GM23248 (cell line): ENCODE measurements at regions not wholly inside any gene's neighbourhood (a gene's known extent, or its start where the extent isn't known, plus 50 kb on each side); places are given as distances from the start of the nearest gene placed in this dataset.

Experiments used
- EZH2 ChIP-seq: fragments of 200-600 bp; sonication (generic); IDR thresholded peaks from 2 replicates; pipeline ENCODE4 v1.6.1; 2018; ENCODE audit warnings: antibody characterized with exemption, mild to moderate bottlenecking; ENCODE audit not compliant: insufficient read depth, poor library complexity, severe bottlenecking
- EZH2phosphoT487 ChIP-seq: fragments of 200-600 bp; sonication (generic); IDR thresholded peaks from 2 replicates; pipeline ENCODE4 v1.6.1; 2018; ENCODE audit warnings: antibody characterized with exemption, moderate library complexity, mild to moderate bottlenecking, low read depth; ENCODE audit not compliant: insufficient read depth

GRCh38 chr5:104937598-104937997 lies 1375.0 kb upstream of the NUDT12 start:
- TF ChIP-seq EZH2 (no peak), EZH2phosphoT487 (no peak)
